ENCODE measurements at regions not wholly inside any gene's neighbourhood (a gene's known extent, or its start where the extent isn't known, plus 50 kb on each side); places are given as distances from the start of the nearest gene placed in this dataset.

DNA sequence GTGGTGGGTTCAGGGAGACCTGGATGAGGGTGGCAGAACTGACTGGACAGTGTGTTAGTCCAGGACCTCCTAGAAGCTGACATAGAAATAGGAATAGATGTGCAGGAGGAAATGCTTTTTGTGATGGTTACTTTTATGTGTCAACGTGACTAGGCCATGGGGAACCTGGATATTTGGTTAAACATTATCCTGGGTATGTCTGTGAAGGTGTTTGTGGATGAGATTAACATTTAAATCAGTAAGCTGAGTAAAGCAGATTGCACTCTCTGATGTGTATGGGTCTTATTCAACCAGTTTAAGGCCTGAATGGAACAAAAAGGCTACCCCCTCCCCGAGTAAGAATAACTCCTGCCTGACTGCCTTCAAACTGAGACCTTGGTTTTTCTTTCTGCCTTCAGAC is 219.3 kb downstream of the DHX35 start:
- no peak overlapping the region for H3K4me3 ChIP-seq
- H3K79me2 ChIP-seq (ENCODE audit: low read depth), result no peaks in the 10 kb centered on the region
- no peaks in the 10 kb centered on the region for H3K4me1 ChIP-seq (replicated peaks; ENCODE audit: insufficient read depth)
- no peak overlapping the region for H3K4me2 ChIP-seq
- no peak for TF ChIP-seq EZH2 (IDR thresholded peaks at IDR 0.05; ENCODE audit: low read depth)
- TF ChIP-seq, protein P1, sequence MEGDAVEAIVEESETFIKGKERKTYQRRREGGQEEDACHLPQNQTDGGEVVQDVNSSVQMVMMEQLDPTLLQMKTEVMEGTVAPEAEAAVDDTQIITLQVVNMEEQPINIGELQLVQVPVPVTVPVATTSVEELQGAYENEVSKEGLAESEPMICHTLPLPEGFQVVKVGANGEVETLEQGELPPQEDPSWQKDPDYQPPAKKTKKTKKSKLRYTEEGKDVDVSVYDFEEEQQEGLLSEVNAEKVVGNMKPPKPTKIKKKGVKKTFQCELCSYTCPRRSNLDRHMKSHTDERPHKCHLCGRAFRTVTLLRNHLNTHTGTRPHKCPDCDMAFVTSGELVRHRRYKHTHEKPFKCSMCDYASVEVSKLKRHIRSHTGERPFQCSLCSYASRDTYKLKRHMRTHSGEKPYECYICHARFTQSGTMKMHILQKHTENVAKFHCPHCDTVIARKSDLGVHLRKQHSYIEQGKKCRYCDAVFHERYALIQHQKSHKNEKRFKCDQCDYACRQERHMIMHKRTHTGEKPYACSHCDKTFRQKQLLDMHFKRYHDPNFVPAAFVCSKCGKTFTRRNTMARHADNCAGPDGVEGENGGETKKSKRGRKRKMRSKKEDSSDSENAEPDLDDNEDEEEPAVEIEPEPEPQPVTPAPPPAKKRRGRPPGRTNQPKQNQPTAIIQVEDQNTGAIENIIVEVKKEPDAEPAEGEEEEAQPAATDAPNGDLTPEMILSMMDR (conservative IDR thresholded peaks at IDR 0.05), result no peak
- intact Hi-C loops (cut with micrococcal nuclease; ENCODE audit: unreplicated experiment), result no loop called here
- BruUV-seq (replicated peaks), result no TSS peak
- H2AFZ ChIP-seq, result no peak overlapping the region
- H3F3A ChIP-seq (ENCODE audit: insufficient read depth, low read depth), result no peaks in the 10 kb centered on the region
- no peaks in the 10 kb centered on the region for H3K36me3 ChIP-seq (ENCODE audit: low read depth)
- H3K9me3 ChIP-seq (ENCODE audit: insufficient read depth, low read depth), result no peaks in the 10 kb centered on the region
- H3K27ac ChIP-seq, result no peak overlapping the region
- ChIA-PET CTCF (no interaction called here), POLR2A (ENCODE audit: unreplicated experiment) (no interaction called here)
- DNase-seq, result no peak
- no peaks in the 10 kb centered on the region for H3K9me2 ChIP-seq (ENCODE audit: insufficient read depth)
- no peaks in the 10 kb centered on the region for H3K27me3 ChIP-seq (ENCODE audit: insufficient read depth, low read depth)
- H4K20me1 ChIP-seq (ENCODE audit: insufficient read depth), result no peaks in the 10 kb centered on the region

DNA sequence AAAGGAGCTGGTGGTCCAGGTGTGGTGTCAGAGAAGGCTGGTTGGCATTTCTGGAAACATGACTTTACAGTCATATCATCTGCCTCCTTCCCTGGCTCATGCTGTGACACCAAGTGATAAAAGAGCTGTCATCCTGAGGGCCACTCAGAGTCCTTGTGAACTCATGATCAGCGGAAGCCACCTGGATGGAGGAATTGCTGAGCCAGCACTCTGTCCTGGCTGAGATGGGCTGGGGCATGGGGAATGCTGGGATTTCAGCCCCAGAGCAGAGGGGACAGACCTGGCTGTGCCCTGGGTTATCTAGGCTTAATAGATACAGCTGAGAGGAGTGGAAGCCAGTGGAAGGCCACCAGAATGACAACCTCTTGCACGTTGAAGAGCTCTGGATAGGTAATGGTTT is 214.3 kb downstream of the DHX35 start:
- H3K4me1 ChIP-seq (replicated peaks; ENCODE audit: insufficient read depth), result no peaks in the 10 kb centered on the region
- no peaks in the 10 kb centered on the region for H3K27me3 ChIP-seq (ENCODE audit: insufficient read depth, low read depth)
- no peak for DNase-seq
- no peaks in the 10 kb centered on the region for H3K9me3 ChIP-seq (ENCODE audit: insufficient read depth, low read depth)
- TF ChIP-seq, protein P1 (conservative IDR thresholded peaks at IDR 0.05), result no peak
- TF ChIP-seq EZH2 (IDR thresholded peaks at IDR 0.05; ENCODE audit: low read depth), result no peak
- ChIA-PET CTCF (no interaction called here), POLR2A (ENCODE audit: unreplicated experiment) (no interaction called here)
- no peak overlapping the region for H3K27ac ChIP-seq
- H3K79me2 ChIP-seq (ENCODE audit: low read depth), result no peaks in the 10 kb centered on the region
- H3K4me3 ChIP-seq, result no peak overlapping the region
- no peak overlapping the region for H2AFZ ChIP-seq
- no peak overlapping the region for H3K4me2 ChIP-seq
- intact Hi-C loops (cut with micrococcal nuclease; ENCODE audit: unreplicated experiment), result no loop called here
- H3K36me3 ChIP-seq (ENCODE audit: low read depth), result no peaks in the 10 kb centered on the region
- BruUV-seq (replicated peaks), result no TSS peak
- H4K20me1 ChIP-seq (ENCODE audit: insufficient read depth), result no peaks in the 10 kb centered on the region
- no peaks in the 10 kb centered on the region for H3K9me2 ChIP-seq (ENCODE audit: insufficient read depth)
- no peaks in the 10 kb centered on the region for H3F3A ChIP-seq (ENCODE audit: insufficient read depth, low read depth)

GRCh38 chr20:39170896-39171463 is 208.8 kb downstream of the DHX35 start:
- no peaks in the 10 kb centered on the region for H3K9me2 ChIP-seq (ENCODE audit: insufficient read depth)
- H3K36me3 ChIP-seq (ENCODE audit: low read depth), result no peaks in the 10 kb centered on the region
- H2AFZ ChIP-seq, result no peak overlapping the region
- no peak overlapping the region for H3K4me2 ChIP-seq
- ChIA-PET POLR2A (ENCODE audit: unreplicated experiment) (interaction anchor here (0.6 kb wide), 1 partner anchor 13 kb away, joined by 4 read pairs; no protein-coding TSS in a partner anchor), CTCF (no interaction called here)
- H4K20me1 ChIP-seq (ENCODE audit: insufficient read depth), result 0 out of 2 replicates have a peak, but pooled peaks cover 3% of the 10 kb centered on the region
- no peak overlapping the region for H3K27ac ChIP-seq
- no peaks in the 10 kb centered on the region for H3K4me1 ChIP-seq (replicated peaks; ENCODE audit: insufficient read depth)
- TF ChIP-seq, protein P1 (conservative IDR thresholded peaks at IDR 0.05), result no peak
- no peak for TF ChIP-seq EZH2 (IDR thresholded peaks at IDR 0.05; ENCODE audit: low read depth)
- H3K27me3 ChIP-seq (ENCODE audit: insufficient read depth, low read depth), result peaks cover 13% of the 10 kb centered on the region
- H3K4me3 ChIP-seq, result no peak overlapping the region
- no peaks in the 10 kb centered on the region for H3K79me2 ChIP-seq (ENCODE audit: low read depth)
- intact Hi-C loops (cut with micrococcal nuclease; ENCODE audit: unreplicated experiment), result no loop called here
- H3K9me3 ChIP-seq (ENCODE audit: insufficient read depth, low read depth), result no peaks in the 10 kb centered on the region
- DNase-seq, result no peak
- BruUV-seq (replicated peaks), result no TSS peak
- H3F3A ChIP-seq (ENCODE audit: insufficient read depth, low read depth), result no peaks in the 10 kb centered on the region
